Activated T-cell treated with anti-CD3 and anti-CD28 coated beads, Interleukin-2, amount 50 U/mL, for 48 hours (primary cell): ENCODE measurements at regions not wholly inside any gene's neighbourhood (a gene's known extent, or its start where the extent isn't known, plus 50 kb on each side); places are given as distances from the start of the nearest gene placed in this dataset.
"Not testable (repeated sequence)": the region's sequence is repeated elsewhere in the genome, so short reads cannot be mapped to it uniquely, and the experiment has no call there.

Experiments used
- DNase-seq, 2 experiments: peaks; one replicate each; pipeline ENCODE4 v3.0.0-alpha.2; 2020

GRCh38 chr4:116099596-116099995, 985.8 kb downstream of the TRAM1L1 start:
- DNase-seq: no peak

GRCh38 chr4:116097353-116097752, 983.9 kb upstream of the NDST4 start:
- not testable (repeated sequence) for DNase-seq

GRCh38 chr4:116092961-116093360, 979.5 kb upstream of the NDST4 start:
- DNase-seq: no peak

GRCh38 chr4:116088771-116089170, 975.4 kb upstream of the NDST4 start:
- DNase-seq: no peak

GRCh38 chr4:116082808-116083366, 969.5 kb upstream of the NDST4 start:
- DNase-seq: no peak

GRCh38 chr4:116073051-116073450, 959.6 kb upstream of the NDST4 start:
- no peak for DNase-seq

GRCh38 chr4:116070283-116070682, 956.9 kb upstream of the NDST4 start:
- DNase-seq: no peak

GRCh38 chr4:116066711-116067245, 953.4 kb upstream of the NDST4 start:
- no peak for DNase-seq

GRCh38 chr4:116064331-116064730, 950.9 kb upstream of the NDST4 start:
- DNase-seq: no peak

- DNase-seq: no peak
Measured at GRCh38 chr4:116059361-116059760, 945.9 kb upstream of the NDST4 start.

GRCh38 chr4:116058129-116058528, 944.7 kb upstream of the NDST4 start:
- DNase-seq: no peak

- DNase-seq: no peak
Measured at GRCh38 chr4:116055857-116056827, 942.7 kb upstream of the NDST4 start.

- DNase-seq: no peak
Measured at GRCh38 chr4:116027311-116027710, 913.9 kb upstream of the NDST4 start.

GRCh38 chr4:116024954-116025708, 911.7 kb upstream of the NDST4 start:
- no peak for DNase-seq

- no peak for DNase-seq
Measured at GRCh38 chr4:116023049-116023448, 909.6 kb upstream of the NDST4 start.

- DNase-seq: no peak
Measured at GRCh38 chr4:116020141-116020722, 906.8 kb upstream of the NDST4 start.

- no peak for DNase-seq
Measured at GRCh38 chr4:116018831-116019230, 905.4 kb upstream of the NDST4 start.

- no peak for DNase-seq
Measured at GRCh38 chr4:116016201-116016600, 902.8 kb upstream of the NDST4 start.

- no peak for DNase-seq
Measured at GRCh38 chr4:116015549-116015948, 902.1 kb upstream of the NDST4 start.

GRCh38 chr4:116015062-116015461, 901.6 kb upstream of the NDST4 start:
- no peak for DNase-seq

- no peak for DNase-seq
Measured at GRCh38 chr4:116010923-116011322, 897.5 kb upstream of the NDST4 start.

GRCh38 chr4:116005806-116006088, 892.3 kb upstream of the NDST4 start:
- DNase-seq: no peak
